RWPE2 (cell line): ENCODE measurements at regions not wholly inside any gene's neighbourhood (a gene's known extent, or its start where the extent isn't known, plus 50 kb on each side); places are given as distances from the start of the nearest gene placed in this dataset.

ENCODE experiments used
- ATAC-seq: fragments of 200-7000 bp; cut with Tn5 transposase; 3 replicates; pipeline ENCODE4 v1.9.1; 2021; ENCODE audit warnings: low read depth
- DNase-seq: peaks from one replicate; pipeline ENCODE4 v3.0.0-alpha.2; 2020; ENCODE audit warnings: low spot score
- H3K27ac ChIP-seq: fragments of 450-650 bp; 2 replicates; pipeline ENCODE4 v1.5.1; 2017; ENCODE audit warnings: mild to moderate bottlenecking; ENCODE audit not compliant: poor library complexity, severe bottlenecking
- H3K27me3 ChIP-seq: fragments of 250-450 bp; sonication (Bioruptor Pico); 2 replicates; pipeline ENCODE4 v1.5.1; 2021; ENCODE audit warnings: mild to moderate bottlenecking, moderate library complexity; ENCODE audit not compliant: insufficient read depth, poor library complexity, severe bottlenecking
- H3K36me3 ChIP-seq: fragments of 250-450 bp; sonication (Bioruptor Pico); 2 replicates; pipeline ENCODE4 v1.5.1; 2020; ENCODE audit warnings: low read depth, mild to moderate bottlenecking, moderate library complexity
- H3K4me1 ChIP-seq: fragments of 250-450 bp; sonication (Bioruptor Pico); 2 replicates; pipeline ENCODE4 v1.5.1; 2021; ENCODE audit warnings: mild to moderate bottlenecking, moderate library complexity; ENCODE audit not compliant: insufficient read depth, poor library complexity, severe bottlenecking
- H3K4me3 ChIP-seq: fragments of 250-450 bp; sonication (Bioruptor Pico); 2 replicates; pipeline ENCODE4 v1.5.1; 2021; ENCODE audit warnings: mild to moderate bottlenecking, moderate library complexity; ENCODE audit not compliant: severe bottlenecking
- H3K9me3 ChIP-seq: fragments of 250-450 bp; sonication (Bioruptor Pico); 2 replicates; pipeline ENCODE4 v1.5.1; 2021; ENCODE audit warnings: mild to moderate bottlenecking, moderate library complexity; ENCODE audit not compliant: severe bottlenecking
- CTCF ChIP-seq: fragments of 450-650 bp; IDR thresholded peaks from one replicate; pipeline ENCODE4 v1.5.1; 2017; ENCODE audit warnings: mild to moderate bottlenecking, moderate library complexity; ENCODE audit not compliant: poor library complexity, severe bottlenecking

GRCh38 chr5:117089001-117089400, 514.4 kb upstream of the SEMA6A start:
- TF ChIP-seq CTCF = no peak
- Histone ChIP-seq H3K36me3 (no peaks in the 10 kb centered on the region), H3K4me3 (no peak overlapping the region), H3K4me1 (no peaks in the 10 kb centered on the region), H3K9me3 (no peaks in the 10 kb centered on the region), H3K27ac (no peak overlapping the region), H3K27me3 (no peaks in the 10 kb centered on the region)
- no peak for ATAC-seq
- DNase-seq = no peak

DNA sequence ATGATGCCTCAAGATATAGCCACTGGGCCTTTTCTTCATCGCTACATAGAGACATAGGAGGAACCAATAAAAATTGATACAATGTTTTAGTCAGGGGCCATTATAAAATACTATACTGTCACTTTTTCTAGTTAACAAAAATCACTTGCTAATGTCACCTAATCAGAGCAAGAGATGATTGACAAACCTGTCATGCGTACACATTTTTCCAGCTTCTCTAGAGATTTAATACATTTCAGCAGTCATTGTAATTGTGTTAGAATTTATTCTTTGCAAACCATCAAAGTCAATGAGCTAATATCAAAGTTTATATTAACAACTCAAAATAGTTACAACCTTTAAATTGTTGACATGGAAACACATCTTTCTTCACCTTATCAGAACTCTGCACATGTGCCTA, 513.6 kb upstream of the SEMA6A start:
- no peak for TF ChIP-seq CTCF

GRCh38 chr5:117084067-117084466, 509.4 kb upstream of the SEMA6A start:
- H3K27ac ChIP-seq = no peak overlapping the region
- no peaks in the 10 kb centered on the region for H3K36me3 ChIP-seq
- no peak for TF ChIP-seq CTCF
- ATAC-seq (no peak), DNase-seq (no peak)
- no peaks in the 10 kb centered on the region for H3K27me3 ChIP-seq
- no peaks in the 10 kb centered on the region for H3K4me1 ChIP-seq
- no peaks in the 10 kb centered on the region for H3K9me3 ChIP-seq
- no peak overlapping the region for H3K4me3 ChIP-seq

More for the DNA sequence above, 513.6 kb upstream of the SEMA6A start:
- Histone ChIP-seq H3K27ac (no peak overlapping the region), H3K4me1 (no peaks in the 10 kb centered on the region), H3K9me3 (no peaks in the 10 kb centered on the region), H3K4me3 (no peak overlapping the region), H3K36me3 (no peaks in the 10 kb centered on the region), H3K27me3 (no peaks in the 10 kb centered on the region)
- DNase-seq (no peak), ATAC-seq (no peak)

DNA sequence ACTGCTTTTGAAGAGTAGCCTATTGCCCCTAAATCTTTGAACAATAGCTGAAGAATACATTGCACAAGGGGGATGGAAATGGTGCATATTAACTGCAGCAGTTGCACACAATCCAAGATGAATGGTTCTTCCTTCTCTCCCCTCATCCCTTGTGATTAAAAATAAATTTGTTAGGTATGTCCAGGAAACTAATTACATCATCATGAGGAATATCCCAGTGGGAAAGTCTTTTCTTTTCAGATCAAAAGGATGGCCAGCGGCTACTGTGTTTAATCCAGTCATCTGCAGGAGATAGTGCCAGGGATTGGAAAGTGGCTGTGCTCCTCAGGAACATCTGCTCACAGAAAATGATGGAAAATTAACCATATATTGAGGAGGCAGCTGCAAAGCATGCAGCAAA, 508.4 kb upstream of the SEMA6A start:
- no peaks in the 10 kb centered on the region for H3K4me1 ChIP-seq
- no peak overlapping the region for H3K4me3 ChIP-seq
- ATAC-seq = no peak
- no peak for DNase-seq
- no peaks in the 10 kb centered on the region for H3K36me3 ChIP-seq
- H3K27me3 ChIP-seq = peaks cover 2% of the 10 kb centered on the region
- no peak for TF ChIP-seq CTCF
- no peak overlapping the region for H3K27ac ChIP-seq
- no peaks in the 10 kb centered on the region for H3K9me3 ChIP-seq

DNA sequence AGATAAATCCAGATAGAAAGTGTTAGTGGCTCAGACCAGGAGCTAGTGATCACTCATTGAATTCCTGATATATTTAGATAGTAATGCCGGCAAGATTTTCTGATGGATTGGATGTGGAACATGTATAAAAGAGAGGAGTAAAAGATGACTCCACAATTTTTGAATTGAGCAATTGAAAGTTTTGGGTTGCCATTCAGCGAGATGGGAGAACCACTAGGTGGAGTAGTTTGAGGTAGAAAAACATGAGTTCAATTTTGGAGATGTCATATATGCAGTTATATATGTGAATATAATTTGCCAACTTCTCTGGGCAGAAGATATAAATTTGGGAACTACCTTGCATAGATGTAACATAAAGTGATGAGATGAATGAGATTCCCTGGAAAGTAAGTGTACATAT, 502.5 kb upstream of the SEMA6A start:
- peaks cover 11% of the 10 kb centered on the region for H3K27me3 ChIP-seq
- H3K27ac ChIP-seq = no peak overlapping the region
- no peaks in the 10 kb centered on the region for H3K9me3 ChIP-seq
- DNase-seq (no peak), ATAC-seq (no peak)
- peak; percentile 56 for TF ChIP-seq CTCF
- no peak overlapping the region for H3K4me3 ChIP-seq
- no peaks in the 10 kb centered on the region for H3K4me1 ChIP-seq
- H3K36me3 ChIP-seq = no peaks in the 10 kb centered on the region
